ENCODE measurements at regions not wholly inside any gene's neighbourhood (a gene's known extent, or its start where the extent isn't known, plus 50 kb on each side); places are given as distances from the start of the nearest gene placed in this dataset.
"Not testable (repeated sequence)": the region's sequence is repeated elsewhere in the genome, so short reads cannot be mapped to it uniquely, and the experiment has no call there.

GRCh38 chr5:20370061-20370460 lies 382.1 kb upstream of the CDH18 start:
- DNase-seq (ENCODE audit: low spot score): no peak

DNA sequence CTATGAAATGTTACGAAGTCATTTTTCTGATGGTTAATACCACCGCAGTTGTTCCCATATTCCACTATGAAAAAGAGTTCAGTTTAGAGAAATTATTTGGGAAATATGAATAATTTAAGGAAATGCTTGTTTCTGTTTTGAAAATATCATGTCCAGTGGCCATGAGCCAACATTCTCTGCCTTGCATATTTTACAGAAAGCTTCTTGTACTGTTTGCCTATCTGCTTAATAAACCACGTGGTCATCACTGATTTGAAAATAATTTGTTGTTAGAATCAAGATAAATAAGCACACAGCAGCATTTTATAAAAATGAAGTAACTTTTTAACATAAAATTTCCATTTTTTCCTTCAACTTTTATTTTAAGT lies 381.5 kb upstream of the CDH18 start:
- DNase-seq (ENCODE audit: low spot score): no peak

GRCh38 chr5:20368571-20369517 lies 380.8 kb upstream of the CDH18 start:
- DNase-seq (ENCODE audit: low spot score): peak; percentile 42

- no peak for DNase-seq (ENCODE audit: low spot score)
Observed at GRCh38 chr5:20367178-20367577, 379.2 kb upstream of the CDH18 start.

GRCh38 chr5:20360263-20360662 lies 372.3 kb upstream of the CDH18 start:
- peak; percentile 14 for DNase-seq (ENCODE audit: low spot score)

DNA sequence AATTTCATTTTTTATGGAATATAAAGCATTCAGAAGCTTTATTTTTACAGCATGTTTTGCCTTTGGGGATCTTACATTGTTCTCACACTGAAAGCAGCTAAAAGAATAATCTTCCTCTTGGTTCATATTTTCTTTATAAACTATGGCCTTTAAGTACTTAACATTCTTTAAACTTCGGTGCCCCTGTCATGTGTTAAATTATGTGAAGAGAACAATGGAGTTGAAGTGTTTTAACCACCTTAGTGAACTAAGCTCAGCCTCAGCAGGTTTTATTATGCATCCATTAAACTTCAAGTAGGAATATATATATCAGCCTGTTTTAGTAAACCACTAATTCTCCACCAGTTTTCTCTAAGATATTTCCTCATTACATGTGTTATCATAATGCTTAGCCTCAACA lies 371.4 kb upstream of the CDH18 start:
- DNase-seq (ENCODE audit: low spot score): no peak

GRCh38 chr5:20353499-20353898 lies 365.5 kb upstream of the CDH18 start:
- DNase-seq (ENCODE audit: low spot score): no peak

- DNase-seq (ENCODE audit: low spot score): no peak
Observed at GRCh38 chr5:20351849-20352248, 363.8 kb upstream of the CDH18 start.

DNA sequence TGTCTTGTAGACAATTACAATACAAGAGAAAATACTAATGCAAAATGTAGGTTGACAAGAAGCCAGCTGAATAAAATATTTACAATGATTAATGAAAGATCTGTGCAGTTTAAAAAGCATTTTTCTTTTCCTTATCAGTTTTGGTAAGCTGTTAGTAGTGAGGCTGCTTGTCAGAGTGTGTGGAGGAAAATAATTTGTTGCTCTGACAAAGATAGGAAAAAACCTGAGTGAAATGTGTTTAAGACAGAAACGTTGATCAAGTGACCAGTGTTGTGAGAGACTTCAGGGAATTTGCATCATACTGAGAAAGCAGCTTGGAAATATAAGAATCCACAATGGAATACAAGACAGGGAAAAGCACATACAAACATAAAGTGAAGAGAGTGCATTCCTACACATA lies 360.3 kb upstream of the CDH18 start:
- no peak for DNase-seq (ENCODE audit: low spot score)

GRCh38 chr5:20347334-20347733 lies 359.3 kb upstream of the CDH18 start:
- no peak for DNase-seq (ENCODE audit: low spot score)

DNA sequence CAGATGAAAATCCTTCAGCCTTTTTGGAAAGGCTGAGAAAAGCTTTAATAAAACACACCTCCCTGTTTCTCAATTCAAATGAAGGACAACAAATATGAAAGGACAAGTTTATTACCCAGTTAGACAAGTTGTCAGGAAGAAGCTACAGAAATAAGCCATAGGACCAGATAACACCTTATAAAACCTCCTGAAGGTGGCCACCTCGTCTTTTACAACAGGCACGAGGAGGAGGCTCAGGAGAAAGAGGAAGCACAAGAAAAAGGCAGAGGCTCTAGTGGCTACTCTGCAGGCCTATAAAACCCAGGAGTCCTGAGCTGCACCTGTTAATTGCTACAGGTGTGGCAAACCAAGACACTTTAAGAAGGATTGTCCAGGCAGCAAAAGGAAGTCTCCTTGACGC lies 352.1 kb upstream of the CDH18 start:
- no peak for DNase-seq (ENCODE audit: low spot score)

DNA sequence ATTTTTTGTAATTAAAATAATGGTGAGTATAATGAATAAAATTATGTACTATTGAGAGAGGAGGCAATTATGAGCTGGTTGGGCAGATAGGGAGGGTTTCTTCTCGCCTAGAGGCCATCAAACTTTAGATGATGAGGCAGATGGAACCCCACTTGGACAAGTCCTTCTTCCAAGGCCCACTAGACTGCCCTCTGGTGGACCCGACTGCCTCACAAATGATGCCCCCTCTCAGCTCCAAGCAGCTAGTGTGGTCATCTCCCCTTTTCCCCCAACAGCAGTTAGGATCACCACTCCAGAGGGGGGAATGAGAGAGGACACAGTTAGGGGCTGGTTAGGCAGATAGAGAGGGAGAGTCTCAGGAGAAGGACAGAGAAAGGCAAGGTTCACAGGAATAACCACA lies 348.0 kb upstream of the CDH18 start:
- no peak for DNase-seq (ENCODE audit: low spot score)

DNA sequence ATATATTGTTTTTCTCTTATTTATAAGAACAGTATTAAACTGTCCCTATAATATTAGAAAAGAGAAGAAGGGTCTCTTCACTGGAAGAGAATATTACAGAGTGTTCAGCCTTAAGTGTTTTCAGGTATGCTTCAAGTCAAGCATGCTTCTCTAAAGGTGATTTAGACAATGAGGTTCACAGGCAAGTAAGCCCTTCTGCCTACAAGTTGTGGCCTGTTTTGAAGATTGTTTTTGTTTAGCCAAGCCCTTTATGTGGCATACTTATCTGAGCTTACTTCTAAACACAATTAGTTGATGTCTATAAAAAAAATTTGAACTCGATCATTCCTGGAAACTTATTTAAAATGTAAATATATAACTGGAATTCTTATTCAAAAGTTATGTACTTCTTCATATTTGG lies 343.8 kb upstream of the CDH18 start:
- DNase-seq (ENCODE audit: low spot score): no peak

DNA sequence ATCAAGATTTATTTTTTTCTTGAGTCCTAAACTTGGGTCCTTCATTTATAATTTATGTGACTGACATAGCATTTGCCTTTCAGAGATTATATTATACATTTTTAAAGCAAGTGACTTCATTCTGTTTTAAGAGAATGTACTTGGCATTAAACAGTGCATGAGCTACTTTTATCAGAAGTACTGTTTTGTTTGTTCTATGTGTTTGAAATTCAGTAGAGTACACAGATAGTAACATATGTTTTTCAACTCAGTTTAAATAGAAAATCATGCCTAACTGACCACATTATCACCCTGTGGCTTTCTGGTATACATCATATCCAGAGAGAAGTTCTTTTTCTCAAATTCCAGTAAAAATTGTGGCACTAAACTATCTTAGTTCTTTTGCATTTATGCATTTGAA lies 335.3 kb upstream of the CDH18 start:
- no peak for DNase-seq (ENCODE audit: low spot score)

DNA sequence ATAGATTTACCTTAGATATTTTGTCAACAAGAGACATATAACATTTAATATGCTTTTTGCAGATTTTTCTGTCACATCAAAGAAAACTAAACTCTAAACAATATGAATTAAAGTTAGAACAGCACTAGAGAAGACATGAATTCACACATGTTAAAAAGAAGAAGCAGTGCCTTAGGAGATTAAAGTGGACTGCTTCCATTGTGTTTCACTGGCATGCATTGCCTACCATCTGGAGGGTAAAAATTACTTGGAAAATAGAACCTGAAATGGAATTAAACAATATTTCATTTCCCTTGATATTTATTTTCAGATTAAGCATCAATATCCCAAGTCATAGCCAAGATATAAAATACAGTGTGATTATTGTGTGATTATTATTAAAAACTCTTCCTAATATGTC lies 319.4 kb upstream of the CDH18 start:
- no peak for DNase-seq (ENCODE audit: low spot score)

GRCh38 chr5:20305463-20305862 lies 317.5 kb upstream of the CDH18 start:
- DNase-seq (ENCODE audit: low spot score): no peak

- not testable (repeated sequence) for DNase-seq (ENCODE audit: low spot score)
Observed at GRCh38 chr5:20304570-20304969, 316.6 kb upstream of the CDH18 start.

DNA sequence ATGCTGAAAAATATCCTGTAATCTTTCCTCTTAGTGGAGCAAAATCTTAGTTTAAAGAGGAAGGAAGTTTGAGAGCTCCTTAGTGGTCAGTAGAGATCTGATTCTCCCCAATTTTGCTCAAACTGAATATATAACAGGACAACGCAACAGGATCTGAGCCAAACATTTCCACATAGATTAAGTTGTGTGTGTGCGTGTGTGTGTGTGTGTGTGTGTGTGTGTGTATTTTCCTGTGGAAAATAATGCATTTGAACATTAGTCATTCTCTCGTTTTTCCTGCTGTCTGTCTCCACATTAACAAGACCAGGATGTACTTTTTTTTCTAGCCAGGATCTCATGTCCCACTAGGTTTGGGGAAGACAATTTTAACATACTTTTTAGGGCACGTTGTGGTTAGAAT lies 312.1 kb upstream of the CDH18 start:
- no peak for DNase-seq (ENCODE audit: low spot score)

GRCh38 chr5:20294696-20295095 lies 306.7 kb upstream of the CDH18 start:
- no peak for DNase-seq (ENCODE audit: low spot score)

GRCh38 chr5:20291766-20292165 lies 303.8 kb upstream of the CDH18 start:
- DNase-seq (ENCODE audit: low spot score): no peak

DNA sequence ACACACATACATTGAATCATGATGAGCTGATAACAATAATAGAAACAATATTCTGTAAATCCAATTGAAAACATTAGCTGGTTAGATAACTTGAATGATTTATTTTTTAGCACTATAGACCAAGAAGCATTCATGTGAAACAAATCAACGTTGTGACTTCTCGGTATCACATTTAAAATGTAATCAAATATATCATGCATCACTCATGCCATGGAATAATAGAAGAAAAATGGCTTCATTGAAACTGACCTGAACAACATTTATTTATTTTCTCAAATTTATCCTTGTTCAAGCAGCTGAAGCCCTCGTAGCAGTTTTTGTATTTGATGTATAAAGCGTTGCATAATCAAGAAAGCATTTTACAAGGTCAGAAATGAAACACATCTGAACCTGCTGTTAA lies 299.6 kb upstream of the CDH18 start:
- no peak for DNase-seq (ENCODE audit: low spot score)

- no peak for DNase-seq (ENCODE audit: low spot score)
Observed at GRCh38 chr5:20286512-20286911, 298.5 kb upstream of the CDH18 start.

- DNase-seq (ENCODE audit: low spot score): no peak
Observed at GRCh38 chr5:20276959-20277263, 288.9 kb upstream of the CDH18 start.

Data from pons (tissue), 1 donor.